HUES6 (cell line): ENCODE measurements at regions not wholly inside any gene's neighbourhood (a gene's known extent, or its start where the extent isn't known, plus 50 kb on each side); places are given as distances from the start of the nearest gene placed in this dataset.
"Not testable (repeated sequence)": the region's sequence is repeated elsewhere in the genome, so short reads cannot be mapped to it uniquely, and the experiment has no call there.

Source experiments
- H3K27ac ChIP-seq: 2 replicates; pipeline ENCODE4 v1.7.0; 2013; ENCODE audit warnings: low read depth, mild to moderate bottlenecking, low read length, inconsistent platforms
- H3K27me3 ChIP-seq: 2 replicates; pipeline ENCODE4 v1.6.1; 2013; ENCODE audit warnings: low read length; ENCODE audit not compliant: control insufficient read depth, insufficient read depth
- H3K36me3 ChIP-seq: 2 replicates; pipeline ENCODE4 v1.6.1; 2013; ENCODE audit warnings: low read length; ENCODE audit not compliant: control insufficient read depth, insufficient read depth
- H3K4me1 ChIP-seq: 2 replicates; pipeline ENCODE4 v1.6.1; 2013; ENCODE audit warnings: low read length; ENCODE audit not compliant: control insufficient read depth, insufficient read depth
- H3K4me3 ChIP-seq: 2 replicates; pipeline ENCODE4 v1.5.1; 2013; ENCODE audit warnings: low read depth, low read length
- H3K9ac ChIP-seq: one replicate; pipeline ENCODE4 v1.6.1; 2013; ENCODE audit warnings: mild to moderate bottlenecking, low read length
- H3K9me3 ChIP-seq: 2 replicates; pipeline ENCODE4 v1.6.1; 2013; ENCODE audit warnings: low read depth, low read length; ENCODE audit not compliant: control insufficient read depth, insufficient read depth

DNA sequence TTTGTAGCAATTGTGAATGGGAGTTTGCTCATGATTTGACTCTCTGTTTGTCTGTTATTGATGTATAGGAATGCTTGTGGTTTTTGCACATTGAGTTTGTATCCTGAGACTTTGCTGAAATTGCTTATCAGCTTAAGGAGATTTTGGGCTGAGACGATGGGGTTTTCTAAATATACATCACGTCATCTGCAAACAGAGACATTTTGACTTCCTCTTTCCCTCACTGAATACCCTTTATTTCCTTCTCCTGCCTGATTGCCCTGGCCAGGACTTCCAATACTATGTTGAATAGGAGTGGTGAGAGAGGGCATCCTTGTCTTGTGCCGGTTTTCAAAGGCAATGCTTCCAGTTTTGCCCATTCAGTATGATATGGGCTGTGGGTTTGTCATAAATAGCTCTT, 96.6 kb downstream of the EBLN1 start:
- not testable (repeated sequence) for H3K4me1 ChIP-seq, H3K9me3 ChIP-seq, H3K27me3 ChIP-seq, H3K36me3 ChIP-seq, H3K27ac ChIP-seq, H3K4me3 ChIP-seq, H3K9ac ChIP-seq

DNA sequence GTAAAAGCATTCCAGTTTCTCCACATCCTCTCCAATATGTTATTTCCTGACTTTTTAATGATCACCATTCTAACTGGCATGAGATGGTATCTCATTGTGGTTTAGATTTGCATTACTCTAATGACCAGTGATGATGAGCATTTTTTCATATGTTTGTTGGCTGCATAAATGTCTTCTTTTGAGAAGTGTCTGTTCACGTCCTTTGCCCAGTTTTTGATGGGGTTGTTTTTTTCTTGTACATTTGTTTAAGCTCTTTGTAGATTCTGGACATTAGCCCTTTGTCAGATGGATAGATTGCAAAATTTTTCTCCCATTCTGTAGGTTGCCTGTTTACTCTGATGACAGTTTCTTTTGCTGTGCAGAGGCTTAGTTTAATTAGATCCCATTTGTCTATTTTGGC, 97.7 kb downstream of the EBLN1 start:
- not testable (repeated sequence) for H3K27ac ChIP-seq, H3K9ac ChIP-seq, H3K4me3 ChIP-seq, H3K9me3 ChIP-seq, H3K36me3 ChIP-seq, H3K27me3 ChIP-seq, H3K4me1 ChIP-seq

DNA sequence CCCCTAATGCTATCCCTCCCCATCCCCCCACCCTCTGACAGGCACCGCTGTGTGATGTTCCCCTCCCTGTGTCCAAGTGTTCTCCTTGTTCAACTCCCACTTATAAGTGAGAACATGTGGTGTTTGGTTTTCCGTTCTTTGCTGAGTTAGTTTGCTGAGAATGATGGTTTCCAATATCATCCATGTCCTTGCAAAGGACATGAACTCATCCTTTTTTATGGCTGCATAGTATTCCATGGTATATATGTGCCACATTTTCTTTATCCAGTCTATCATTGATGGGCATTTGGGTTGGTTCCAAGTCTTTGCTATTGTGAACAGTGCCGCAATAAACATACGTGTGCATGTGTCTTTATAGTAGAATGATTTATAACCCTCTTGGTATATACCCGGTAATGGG, 98.2 kb downstream of the EBLN1 start:
- H3K27ac ChIP-seq, H3K9ac ChIP-seq, H3K27me3 ChIP-seq, H3K36me3 ChIP-seq, H3K4me1 ChIP-seq, H3K4me3 ChIP-seq, H3K9me3 ChIP-seq: not testable (repeated sequence)

DNA sequence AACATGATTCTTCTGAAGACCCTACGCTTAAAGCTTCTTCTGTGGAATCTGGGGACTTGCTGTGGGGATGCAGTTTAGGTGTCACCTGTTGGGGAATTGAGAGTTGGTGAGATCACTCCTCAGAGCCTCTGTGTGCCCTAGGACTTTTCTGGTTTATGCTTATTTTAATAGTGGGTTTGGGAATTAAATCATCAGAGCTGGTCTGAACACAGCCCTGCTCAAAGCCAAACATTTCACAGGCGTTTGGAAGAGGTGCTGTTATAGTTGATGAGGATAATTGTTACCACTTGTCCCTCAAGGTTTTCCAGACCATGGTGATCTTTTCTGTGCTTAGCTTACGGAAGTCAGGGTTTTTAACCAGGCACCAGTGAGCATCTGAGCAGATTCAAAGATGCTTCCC, 106.1 kb downstream of the EBLN1 start:
- no peaks in the 10 kb centered on the region for H3K27me3 ChIP-seq
- H3K27ac ChIP-seq = no peak overlapping the region
- H3K4me1 ChIP-seq = no peaks in the 10 kb centered on the region
- no peaks in the 10 kb centered on the region for H3K36me3 ChIP-seq
- no peak overlapping the region for H3K9ac ChIP-seq
- no peak overlapping the region for H3K4me3 ChIP-seq
- no peaks in the 10 kb centered on the region for H3K9me3 ChIP-seq

DNA sequence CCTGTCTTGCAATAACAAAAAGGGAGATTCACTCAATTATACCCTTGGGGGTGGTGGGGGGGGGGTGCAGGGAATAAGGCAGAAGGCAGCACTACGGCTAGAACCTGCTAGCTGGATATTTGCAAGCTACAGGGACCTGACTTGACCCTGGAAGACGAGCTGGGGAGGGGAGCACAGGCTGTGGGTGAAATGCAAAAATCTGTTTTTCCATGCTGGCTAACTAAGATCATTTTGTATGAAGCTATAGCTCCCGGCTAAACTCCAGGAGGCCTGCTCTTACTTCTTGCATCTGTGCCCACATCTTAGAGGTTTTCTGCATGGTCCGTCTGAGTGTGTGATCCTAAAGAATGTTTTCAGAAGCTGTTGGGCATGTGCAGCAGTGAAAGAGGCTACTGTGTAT, 106.6 kb downstream of the EBLN1 start:
- H3K27ac ChIP-seq = no peak overlapping the region

DNA sequence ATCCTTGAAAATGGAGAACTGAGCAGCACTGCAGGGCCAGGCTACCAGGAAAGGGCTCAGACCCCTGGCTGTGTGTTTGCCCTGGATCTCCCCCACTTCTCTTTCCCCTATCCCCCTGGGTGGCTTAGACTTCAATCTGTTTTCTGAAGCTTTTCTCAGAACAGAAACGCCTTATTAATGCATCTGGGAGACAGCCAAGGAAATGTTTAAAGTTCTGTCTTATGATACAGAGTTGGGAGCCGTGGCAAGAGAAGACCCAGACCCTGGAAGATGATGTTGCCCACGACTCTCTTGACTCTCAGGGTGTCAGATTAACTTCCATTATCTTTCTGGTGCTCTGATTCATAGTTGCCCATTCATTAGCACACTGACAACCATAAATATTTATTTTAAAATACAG, 107.1 kb downstream of the EBLN1 start:
- Histone ChIP-seq H3K27me3 (no peaks in the 10 kb centered on the region), H3K9ac (no peak overlapping the region), H3K4me3 (no peak overlapping the region), H3K4me1 (no peaks in the 10 kb centered on the region), H3K9me3 (no peaks in the 10 kb centered on the region), H3K36me3 (no peaks in the 10 kb centered on the region), H3K27ac (no peak overlapping the region)

More for the DNA sequence above, 106.6 kb downstream of the EBLN1 start:
- Histone ChIP-seq H3K4me3 (no peak overlapping the region), H3K4me1 (no peaks in the 10 kb centered on the region), H3K36me3 (no peaks in the 10 kb centered on the region), H3K9me3 (no peaks in the 10 kb centered on the region), H3K27me3 (no peaks in the 10 kb centered on the region), H3K9ac (no peak overlapping the region)

DNA sequence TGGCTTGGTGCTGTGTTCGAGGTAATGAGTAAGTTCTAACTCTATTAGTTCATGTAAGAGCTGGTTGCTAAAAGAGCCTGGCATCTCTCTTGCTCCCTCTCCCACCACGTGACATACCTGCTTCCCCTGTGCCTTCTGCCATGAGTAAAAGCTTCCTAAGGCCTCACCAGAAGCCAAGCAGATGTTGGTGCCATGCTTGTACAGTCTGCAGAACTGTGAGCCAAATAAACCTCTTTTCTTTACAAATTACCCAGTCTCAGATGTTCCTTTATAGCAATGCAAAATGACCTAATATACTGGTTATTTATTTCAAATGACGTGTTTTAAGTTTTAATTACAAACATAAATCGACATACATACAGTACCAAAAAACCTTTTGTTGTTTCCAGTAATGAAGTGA, 101.7 kb upstream of the DNAJC1 start:
- Histone ChIP-seq H3K36me3 (no peaks in the 10 kb centered on the region), H3K4me1 (no peaks in the 10 kb centered on the region), H3K9me3 (no peaks in the 10 kb centered on the region), H3K27me3 (no peaks in the 10 kb centered on the region), H3K4me3 (no peak overlapping the region), H3K27ac (no peak overlapping the region), H3K9ac (no peak overlapping the region)

DNA sequence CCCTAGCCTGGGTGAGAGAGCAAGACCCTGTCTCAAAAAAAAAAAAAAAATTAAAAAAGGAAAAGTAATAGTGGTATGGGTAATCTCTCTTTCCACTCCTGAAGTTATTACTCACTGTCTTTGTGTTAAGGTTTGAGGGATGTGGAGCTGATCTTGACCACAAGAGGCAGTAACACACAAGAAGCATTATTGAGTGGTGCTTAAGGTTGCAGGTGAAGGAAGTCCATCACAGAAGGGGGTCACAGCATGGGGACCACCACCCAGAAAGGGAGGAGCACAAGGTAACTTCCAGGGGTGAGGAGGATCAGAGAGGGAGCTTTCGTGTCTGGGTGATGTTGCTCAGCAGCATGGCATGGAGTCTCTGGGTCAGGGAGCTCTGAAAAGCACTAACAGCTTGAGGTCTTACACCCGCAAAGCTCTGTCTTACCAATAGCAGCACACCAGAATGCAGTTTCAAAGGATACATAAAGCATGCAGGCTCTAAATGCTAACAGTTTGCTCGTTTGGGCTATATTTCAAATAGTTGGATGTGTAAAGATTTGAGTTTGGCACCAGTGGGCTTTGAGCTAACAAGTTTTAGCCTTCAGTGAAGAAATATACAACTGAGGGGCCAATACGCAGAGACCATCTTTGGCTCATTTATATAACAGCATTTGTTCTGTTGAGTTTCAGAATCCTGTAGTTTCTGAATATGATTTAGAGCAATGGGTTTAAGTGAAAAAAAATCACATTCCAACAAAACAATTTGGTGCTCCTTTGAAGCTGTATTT, 100.4 kb upstream of the DNAJC1 start:
- Histone ChIP-seq H3K27me3 (no peaks in the 10 kb centered on the region), H3K27ac (no peak overlapping the region), H3K9me3 (0 out of 2 replicates have a peak, but pooled peaks cover 2% of the 10 kb centered on the region), H3K4me1 (no peaks in the 10 kb centered on the region), H3K9ac (no peak overlapping the region), H3K36me3 (no peaks in the 10 kb centered on the region), H3K4me3 (no peak overlapping the region)

DNA sequence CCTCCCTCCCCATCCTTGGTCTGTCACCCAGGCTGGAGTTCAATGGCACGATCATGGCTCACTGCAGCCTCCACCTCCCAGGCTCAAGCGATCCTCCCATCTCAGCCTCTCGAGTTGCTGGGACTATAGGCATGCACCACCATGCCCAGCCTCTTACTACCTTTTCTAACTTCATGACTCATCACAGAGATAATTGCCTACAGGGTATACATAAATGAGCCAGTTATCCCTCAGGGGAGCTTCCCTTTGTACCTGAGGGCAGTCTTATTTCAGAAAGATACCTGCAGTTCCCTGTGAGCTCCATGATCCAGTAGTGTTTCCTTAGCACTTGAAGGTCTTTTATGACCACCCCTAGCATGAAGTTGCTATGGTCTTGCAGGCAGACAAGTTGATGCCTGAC, 94.2 kb upstream of the DNAJC1 start:
- no peak overlapping the region for H3K27ac ChIP-seq
- no peak overlapping the region for H3K9ac ChIP-seq
- no peaks in the 10 kb centered on the region for H3K27me3 ChIP-seq
- no peaks in the 10 kb centered on the region for H3K4me1 ChIP-seq
- H3K9me3 ChIP-seq = 0 out of 2 replicates have a peak, but pooled peaks cover 6% of the 10 kb centered on the region
- H3K36me3 ChIP-seq = no peaks in the 10 kb centered on the region
- H3K4me3 ChIP-seq = no peak overlapping the region

DNA sequence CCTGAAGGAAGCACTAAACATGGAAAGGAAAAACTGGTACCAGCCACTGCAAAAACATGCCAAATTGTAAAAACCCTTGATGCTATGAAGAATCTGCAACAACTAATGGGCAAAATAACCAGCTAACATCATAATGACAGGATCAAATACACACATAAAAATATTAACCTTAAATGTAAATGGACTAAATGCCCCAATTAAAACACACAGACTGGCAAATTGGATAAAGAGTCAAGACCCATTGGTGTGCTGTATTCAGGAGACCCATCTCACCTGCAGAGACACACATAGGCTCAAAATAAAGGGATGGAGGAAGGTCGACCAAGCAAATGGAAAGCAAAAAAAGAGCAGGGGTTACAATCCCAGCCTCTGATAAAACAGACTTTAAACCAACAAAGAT, 87.7 kb upstream of the DNAJC1 start:
- H3K27ac ChIP-seq, H3K4me3 ChIP-seq, H3K9ac ChIP-seq, H3K27me3 ChIP-seq, H3K9me3 ChIP-seq, H3K36me3 ChIP-seq: not testable (repeated sequence)
- H3K4me1 ChIP-seq = peaks cover 10% of the 10 kb centered on the region

DNA sequence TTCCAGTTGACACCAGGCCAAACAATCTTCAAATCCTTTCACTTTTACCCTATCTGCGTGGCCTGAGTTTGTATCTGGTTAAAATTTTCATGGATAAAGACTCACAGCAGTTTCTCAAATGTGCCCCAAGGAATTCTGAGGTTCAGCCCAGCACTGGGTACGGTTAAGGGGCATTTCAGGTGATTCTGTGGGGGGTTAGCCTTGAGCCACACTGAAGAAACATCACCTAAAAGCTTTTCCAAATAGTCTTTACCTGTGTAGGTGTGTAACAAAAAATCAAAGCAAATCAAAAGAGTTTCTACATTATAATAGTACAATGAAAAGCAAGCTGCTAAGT, 83.8 kb upstream of the DNAJC1 start:
- Histone ChIP-seq H3K9ac (no peak overlapping the region), H3K9me3 (no peaks in the 10 kb centered on the region), H3K27ac (no peak overlapping the region; the same call in 1 of the 2 replicates), H3K4me1 (peaks cover 10% of the 10 kb centered on the region), H3K4me3 (no peak overlapping the region), H3K27me3 (no peaks in the 10 kb centered on the region), H3K36me3 (no peaks in the 10 kb centered on the region)
